ENCODE measurements at regions not wholly inside any gene's neighbourhood (a gene's known extent, or its start where the extent isn't known, plus 50 kb on each side); places are given as distances from the start of the nearest gene placed in this dataset.
"Not testable (repeated sequence)": the region's sequence is repeated elsewhere in the genome, so short reads cannot be mapped to it uniquely, and the experiment has no call there.

- H3K23ac ChIP-seq (ENCODE audit: insufficient read length); H4K20me1 ChIP-seq (replicated peaks in 1 of 2; ENCODE audit: control insufficient read depth in 1 of 2, insufficient read depth in 2 of 2, low read length in 2 of 2); H2BK12ac ChIP-seq (ENCODE audit: low read depth, low read length); H3K18ac ChIP-seq (ENCODE audit: extremely low read depth, low read length); H3K9ac ChIP-seq (replicated peaks in 1 of 4; ENCODE audit: extremely low read depth in 1 of 4, low read depth in 3 of 4, low read length in 3 of 4); H3K14ac ChIP-seq (ENCODE audit: insufficient read length); H3K4me3 ChIP-seq (ENCODE audit: extremely low read depth in 1 of 4, insufficient read depth in 2 of 4, low read depth in 3 of 4, low read length in 4 of 4); H2AFZ ChIP-seq (ENCODE audit: low read length); H2AK5ac ChIP-seq (ENCODE audit: low read depth, low read length); H3K79me2 ChIP-seq (ENCODE audit: control insufficient read depth in 1 of 2, insufficient read depth in 2 of 2, low read length in 2 of 2); H4K91ac ChIP-seq (replicated peaks; ENCODE audit: insufficient read length, low read length); H3K27me3 ChIP-seq (replicated peaks in 1 of 4; ENCODE audit: control insufficient read depth in 3 of 4, extremely low read depth in 1 of 4, insufficient read depth in 3 of 4, low read length in 3 of 4); H2BK15ac ChIP-seq (ENCODE audit: low read length); H3K9me3 ChIP-seq (ENCODE audit: insufficient read depth in 2 of 2, low read depth in 1 of 2, low read length in 1 of 2); H4K5ac ChIP-seq (ENCODE audit: insufficient read length, low read depth, low read length); H3K27ac ChIP-seq (ENCODE audit: low read depth, low read length); H3K4ac ChIP-seq (replicated peaks; ENCODE audit: insufficient read length, low read depth, low read length); FAIRE-seq; H3K79me1 ChIP-seq (ENCODE audit: low read depth, low read length); H3K4me2 ChIP-seq (ENCODE audit: insufficient read depth in 1 of 2, low read depth in 2 of 2, low read length in 2 of 2); H3K36me3 ChIP-seq (ENCODE audit: control insufficient read depth in 2 of 4, insufficient read depth in 4 of 4, low read length in 3 of 4); CTCF ChIA-PET (ENCODE audit: partially characterized antibody); H4K8ac ChIP-seq (ENCODE audit: extremely low read depth, insufficient read depth, low read length); H2BK5ac ChIP-seq (ENCODE audit: low read depth, low read length); H2BK120ac ChIP-seq (replicated peaks; ENCODE audit: low read depth, low read length); DNase-seq (ENCODE audit: low read depth in 1 of 2, low spot score in 2 of 2); H2BK20ac ChIP-seq (ENCODE audit: low read length); H3K4me1 ChIP-seq (replicated peaks in 1 of 4; ENCODE audit: control insufficient read depth in 3 of 4, insufficient read depth in 4 of 4, low read length in 3 of 4); POLR2A ChIA-PET (ENCODE audit: partially characterized antibody); H3K56ac ChIP-seq (replicated peaks; ENCODE audit: insufficient read length, low read depth, low read length); H3K23me2 ChIP-seq (ENCODE audit: low read depth, low read length): not testable (repeated sequence)
These were observed 72.4 kb downstream of the HNRNPD start for GRCh38 chr4:82301390-82301789.

All from H1 (cell line).